Smooth muscle cell (in vitro differentiated cells): ENCODE measurements at regions not wholly inside any gene's neighbourhood (a gene's known extent, or its start where the extent isn't known, plus 50 kb on each side); places are given as distances from the start of the nearest gene placed in this dataset.

Source experiments
- DNase-seq: peaks from one replicate; lab custom pipeline; 2025; ENCODE audit not compliant: unreplicated experiment; lab: John Stamatoyannopoulos, UW
- H2AFZ ChIP-seq: fragments of 200-600 bp; sonication (generic); 2 replicates; pipeline ENCODE4 v1.6.0; 2016; ENCODE audit warnings: antibody characterized with exemption, low read depth, mild to moderate bottlenecking
- H3F3A ChIP-seq: fragments of 200-600 bp; sonication (generic); 2 replicates; pipeline ENCODE4 v1.6.0; 2017; ENCODE audit warnings: antibody characterized with exemption, low read depth
- H3K27ac ChIP-seq: fragments of 200-600 bp; sonication (generic); 2 replicates; pipeline ENCODE4 v1.5.1; 2016; ENCODE audit warnings: low read depth, mild to moderate bottlenecking
- H3K27me3 ChIP-seq: fragments of 200-600 bp; sonication (generic); 2 replicates; pipeline ENCODE4 v1.6.1; 2016; ENCODE audit warnings: low read depth, mild to moderate bottlenecking
- H3K36me3 ChIP-seq: fragments of 200-600 bp; sonication (generic); 2 replicates; pipeline ENCODE4 v1.5.1; 2016; ENCODE audit warnings: low read depth
- H3K4me1 ChIP-seq: fragments of 200-600 bp; sonication (generic); 2 replicates; pipeline ENCODE4 v1.5.1; 2016; ENCODE audit warnings: low read depth
- H3K4me2 ChIP-seq: fragments of 200-600 bp; sonication (generic); 2 replicates; pipeline ENCODE4 v1.6.0; 2016; ENCODE audit warnings: mild to moderate bottlenecking
- H3K4me3 ChIP-seq: fragments of 200-600 bp; sonication (generic); 2 replicates; pipeline ENCODE4 v1.5.1; 2016; ENCODE audit warnings: mild to moderate bottlenecking
- H3K79me2 ChIP-seq: fragments of 200-600 bp; sonication (generic); 2 replicates; pipeline ENCODE4 v1.6.0; 2016; ENCODE audit warnings: low read depth, mild to moderate bottlenecking
- H3K9ac ChIP-seq: fragments of 200-600 bp; sonication (generic); 2 replicates; pipeline ENCODE4 v1.6.0; 2016; ENCODE audit warnings: low read depth
- H3K9me3 ChIP-seq: fragments of 200-600 bp; sonication (generic); replicated peaks from 2 replicates; pipeline ENCODE4 v1.5.1; 2016; ENCODE audit warnings: low read depth
- H4K20me1 ChIP-seq: fragments of 200-600 bp; sonication (generic); 2 replicates; pipeline ENCODE4 v1.6.0; 2016; ENCODE audit warnings: low read depth
- WGBS: methylation state at CpG from one replicate; pipeline ENCODE4 v1.1.7; 2016; ENCODE audit warnings: low lambda C conversion rate; 5-methylcytosine and 5-hydroxymethylcytosine counted together
- TF ChIP-seq, protein P1 (sequence below): fragments of 200-600 bp; sonication (generic); IDR thresholded peaks from 2 replicates; pipeline ENCODE4 v1.5.1; 2017; ENCODE audit warnings: borderline replicate concordance, mild to moderate bottlenecking, antibody characterized with exemption; ENCODE audit not compliant: insufficient read depth, poor library complexity, severe bottlenecking

DNA sequence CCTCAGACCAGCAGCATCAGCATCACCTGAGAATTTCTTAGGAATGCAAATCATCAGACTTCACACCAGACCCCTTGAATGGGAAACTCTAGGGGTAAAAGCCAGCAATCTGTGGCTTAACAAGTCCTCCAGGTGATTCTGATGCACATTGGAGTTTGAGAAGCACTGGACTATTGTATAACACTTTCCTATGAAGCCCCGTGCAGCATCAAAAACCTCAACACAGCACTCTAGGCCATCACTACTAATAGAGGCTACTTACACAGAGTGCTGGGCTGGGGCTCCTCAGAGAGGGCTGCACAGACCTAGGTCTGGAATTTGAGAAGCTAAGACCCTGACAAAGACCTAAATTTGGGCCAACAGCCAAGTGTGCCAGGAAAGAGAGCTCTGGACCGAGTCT is 95.7 kb upstream of the ARAP3 start:
- Histone ChIP-seq H3K27ac (no peak overlapping the region), H3K9me3 (no peaks in the 10 kb centered on the region), H2AFZ (no peak overlapping the region), H4K20me1 (no peaks in the 10 kb centered on the region), H3K4me1 (peaks cover 7% of the 10 kb centered on the region), H3K4me2 (no peak overlapping the region), H3K36me3 (no peaks in the 10 kb centered on the region), H3F3A (no peaks in the 10 kb centered on the region), H3K79me2 (no peaks in the 10 kb centered on the region), H3K27me3 (no peaks in the 10 kb centered on the region), H3K9ac (no peak overlapping the region), H3K4me3 (no peak overlapping the region)
- TF ChIP-seq, protein P1, sequence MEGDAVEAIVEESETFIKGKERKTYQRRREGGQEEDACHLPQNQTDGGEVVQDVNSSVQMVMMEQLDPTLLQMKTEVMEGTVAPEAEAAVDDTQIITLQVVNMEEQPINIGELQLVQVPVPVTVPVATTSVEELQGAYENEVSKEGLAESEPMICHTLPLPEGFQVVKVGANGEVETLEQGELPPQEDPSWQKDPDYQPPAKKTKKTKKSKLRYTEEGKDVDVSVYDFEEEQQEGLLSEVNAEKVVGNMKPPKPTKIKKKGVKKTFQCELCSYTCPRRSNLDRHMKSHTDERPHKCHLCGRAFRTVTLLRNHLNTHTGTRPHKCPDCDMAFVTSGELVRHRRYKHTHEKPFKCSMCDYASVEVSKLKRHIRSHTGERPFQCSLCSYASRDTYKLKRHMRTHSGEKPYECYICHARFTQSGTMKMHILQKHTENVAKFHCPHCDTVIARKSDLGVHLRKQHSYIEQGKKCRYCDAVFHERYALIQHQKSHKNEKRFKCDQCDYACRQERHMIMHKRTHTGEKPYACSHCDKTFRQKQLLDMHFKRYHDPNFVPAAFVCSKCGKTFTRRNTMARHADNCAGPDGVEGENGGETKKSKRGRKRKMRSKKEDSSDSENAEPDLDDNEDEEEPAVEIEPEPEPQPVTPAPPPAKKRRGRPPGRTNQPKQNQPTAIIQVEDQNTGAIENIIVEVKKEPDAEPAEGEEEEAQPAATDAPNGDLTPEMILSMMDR, result no peak
- 75% methylated on average over 2 of the region's 2 CpGs for WGBS
- no peak for DNase-seq

DNA sequence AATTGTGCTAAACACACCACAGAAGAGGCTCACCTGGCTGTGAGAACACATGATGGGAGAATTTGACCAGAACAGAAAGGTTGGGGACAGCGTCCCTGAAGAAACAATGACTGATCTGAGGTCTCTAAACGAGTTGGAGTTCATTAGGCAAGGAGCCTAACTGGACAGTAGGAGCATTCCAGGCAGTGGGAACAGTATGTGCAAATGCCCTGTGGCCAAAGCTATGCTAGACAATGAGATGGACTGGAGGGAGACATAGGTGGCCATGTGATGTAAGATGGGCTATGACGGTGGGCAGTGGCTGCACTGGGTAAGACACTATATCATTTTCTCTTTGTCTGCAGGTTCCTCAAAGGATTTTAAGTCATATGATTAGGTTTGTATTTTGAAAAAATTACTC is 95.1 kb upstream of the ARAP3 start:
- no peaks in the 10 kb centered on the region for H4K20me1 ChIP-seq
- no peak overlapping the region for H3K4me3 ChIP-seq
- H3K27ac ChIP-seq, result no peak overlapping the region
- H3K79me2 ChIP-seq, result no peaks in the 10 kb centered on the region
- H3K9ac ChIP-seq, result no peak overlapping the region
- WGBS, result 82% methylated on average over 3 of the region's 3 CpGs
- TF ChIP-seq, protein P1, result no peak
- no peaks in the 10 kb centered on the region for H3K9me3 ChIP-seq
- no peaks in the 10 kb centered on the region for H3F3A ChIP-seq
- no peaks in the 10 kb centered on the region for H3K27me3 ChIP-seq
- H3K4me2 ChIP-seq, result no peak overlapping the region
- H3K4me1 ChIP-seq, result peaks cover 7% of the 10 kb centered on the region
- no peak for DNase-seq
- H3K36me3 ChIP-seq, result no peaks in the 10 kb centered on the region
- H2AFZ ChIP-seq, result no peak overlapping the region

DNA sequence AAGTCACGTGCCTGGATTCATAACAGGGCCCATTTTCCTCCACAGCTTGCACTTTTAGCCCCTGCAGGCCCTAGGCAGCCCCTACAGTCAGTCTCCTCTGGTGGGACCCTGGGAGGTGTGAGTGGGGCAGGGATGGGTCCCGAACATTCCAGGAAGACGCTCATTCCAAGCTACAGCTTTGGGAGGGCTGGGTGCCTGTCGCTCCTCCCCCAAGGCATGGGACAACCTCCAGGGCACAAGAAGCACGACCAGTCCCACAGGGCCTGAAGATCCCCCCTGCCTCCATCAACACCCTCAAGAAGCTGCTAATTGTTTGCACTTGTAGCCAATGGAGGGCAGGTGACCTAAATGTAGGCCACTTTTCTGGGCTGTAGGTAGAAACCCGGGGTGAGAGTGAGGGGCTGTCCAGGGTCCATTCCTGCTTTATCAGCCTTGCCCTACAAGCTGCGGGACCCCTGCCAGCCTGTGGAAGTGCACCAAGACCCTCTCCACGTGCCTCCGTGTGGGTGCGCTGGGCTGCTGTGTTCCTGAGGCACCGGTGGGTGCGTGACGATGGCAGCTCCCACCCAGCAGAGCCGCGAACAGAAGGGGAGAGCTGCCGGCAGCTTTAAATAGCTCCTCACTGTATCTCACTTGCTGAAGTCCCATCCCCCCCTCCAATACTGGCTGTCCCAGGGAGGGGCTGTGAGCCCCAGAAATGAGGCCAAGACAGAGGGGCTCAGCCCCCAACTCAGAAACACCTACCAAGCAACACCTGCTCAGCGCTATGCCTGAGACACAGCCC is 91.9 kb upstream of the ARAP3 start:
- no peak overlapping the region for H3K4me2 ChIP-seq
- no peaks in the 10 kb centered on the region for H3K27me3 ChIP-seq
- no peak overlapping the region for H3K4me3 ChIP-seq
- DNase-seq, result no peak
- H4K20me1 ChIP-seq, result no peaks in the 10 kb centered on the region
- H2AFZ ChIP-seq, result no peak overlapping the region
- no peak overlapping the region for H3K27ac ChIP-seq
- H3K9me3 ChIP-seq, result no peaks in the 10 kb centered on the region
- TF ChIP-seq, protein P1, result no peak
- H3K4me1 ChIP-seq, result peaks cover 9% of the 10 kb centered on the region
- WGBS, result 82% methylated on average over 17 of the region's 17 CpGs
- H3K79me2 ChIP-seq, result no peaks in the 10 kb centered on the region
- H3K36me3 ChIP-seq, result no peaks in the 10 kb centered on the region
- no peak overlapping the region for H3K9ac ChIP-seq
- no peaks in the 10 kb centered on the region for H3F3A ChIP-seq

DNA sequence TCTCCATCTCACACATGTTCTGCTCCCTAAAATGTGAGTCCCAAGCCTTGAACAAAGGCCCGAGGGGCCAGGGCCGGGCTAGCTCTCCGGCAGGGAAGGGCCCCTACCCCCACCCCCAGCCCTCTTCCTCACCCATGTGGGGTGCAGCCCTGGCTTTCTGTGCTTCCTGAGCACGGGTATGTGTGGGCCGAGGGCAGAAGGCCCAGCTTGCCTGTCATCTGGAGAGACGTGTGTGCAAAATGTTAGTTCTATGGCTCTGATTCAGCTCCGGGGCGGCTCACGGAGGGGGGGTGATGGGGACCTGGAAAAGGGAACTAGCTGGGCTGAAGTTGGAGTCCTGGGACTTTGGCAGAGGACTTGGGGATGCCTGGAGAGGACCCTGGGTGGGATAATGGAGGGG is 90.3 kb upstream of the ARAP3 start:
- 69% methylated on average over 9 of the region's 9 CpGs for WGBS
- Histone ChIP-seq H3K4me1 (peaks cover 9% of the 10 kb centered on the region), H3K79me2 (no peaks in the 10 kb centered on the region), H4K20me1 (no peaks in the 10 kb centered on the region), H3K4me2 (no peak overlapping the region), H3K27me3 (no peaks in the 10 kb centered on the region), H3K9me3 (no peaks in the 10 kb centered on the region), H2AFZ (no peak overlapping the region), H3K9ac (no peak overlapping the region), H3K36me3 (no peaks in the 10 kb centered on the region), H3K4me3 (no peak overlapping the region), H3K27ac (no peak overlapping the region), H3F3A (no peaks in the 10 kb centered on the region)
- TF ChIP-seq, protein P1, result no peak
- no peak for DNase-seq
